CD4-positive, CD25-positive, alpha-beta regulatory T cell (primary cell): ENCODE measurements at regions not wholly inside any gene's neighbourhood (a gene's known extent, or its start where the extent isn't known, plus 50 kb on each side); places are given as distances from the start of the nearest gene placed in this dataset.

ENCODE experiments used
- ATAC-seq, 2 donors: fragments of 150-1000 bp; cut with Tn5 transposase; one replicate each; pipeline ENCODE4 v1.10.0; 2021; ENCODE audit warnings: low read depth in 2 of 2, moderate number of reproducible peaks in 2 of 2, moderate library complexity in 1 of 2
- DNase-seq, 3 donors: peaks; one replicate each; pipeline versions ENCODE4 v3.0.0 to v3.0.0-alpha.2; 2012 to 2022; ENCODE audit warnings: mixed read lengths in 1 of 3
- H3K27ac ChIP-seq: one replicate; pipeline ENCODE4 v1.7.0; 2013; ENCODE audit warnings: mild to moderate bottlenecking, low read length; ENCODE audit not compliant: insufficient read depth, poor library complexity, severe bottlenecking
- H3K27me3 ChIP-seq: one replicate; pipeline ENCODE4 v1.7.0; 2013; ENCODE audit warnings: low read length; ENCODE audit not compliant: control insufficient read depth, insufficient read depth
- H3K36me3 ChIP-seq: one replicate; pipeline ENCODE4 v1.7.0; 2013; ENCODE audit warnings: mild to moderate bottlenecking, low read length, moderate library complexity; ENCODE audit not compliant: control insufficient read depth, insufficient read depth
- H3K4me1 ChIP-seq: 2 replicates; pipeline ENCODE4 v1.7.0; 2013; ENCODE audit warnings: mild to moderate bottlenecking, low read length; ENCODE audit not compliant: insufficient read depth, control insufficient read depth, poor library complexity, severe bottlenecking
- H3K4me3 ChIP-seq: one replicate; pipeline ENCODE4 v1.7.0; 2013; ENCODE audit warnings: low read depth, mild to moderate bottlenecking, low read length, moderate library complexity
- H3K9me3 ChIP-seq, 2 experiments: 1 replicate in 1 of 2; 2 replicates in 1 of 2; pipeline ENCODE4 v1.7.0; 2013; ENCODE audit warnings: low read length in 2 of 2, mild to moderate bottlenecking in 1 of 2, moderate library complexity in 1 of 2; ENCODE audit not compliant: control insufficient read depth in 2 of 2
- H3K27ac Mint-ChIP-seq, 3 donors: one replicate each; pipeline ENCODE4 v1.8.0; 2020 to 2022; ENCODE audit warnings: mild to moderate bottlenecking in 3 of 3, mixed read lengths in 3 of 3, moderate library complexity in 2 of 3
- H3K27me3 Mint-ChIP-seq: one replicate; pipeline ENCODE4 v1.8.0; 2022; ENCODE audit warnings: mild to moderate bottlenecking, mixed read lengths
- H3K36me3 Mint-ChIP-seq: one replicate; pipeline ENCODE4 v1.8.0; 2020; ENCODE audit warnings: mixed read lengths
- H3K4me1 Mint-ChIP-seq, 4 donors: one replicate each; pipeline ENCODE4 v1.8.0; 2020 to 2022; ENCODE audit warnings: mixed read lengths in 4 of 4, mild to moderate bottlenecking in 1 of 4
- H3K4me3 Mint-ChIP-seq, 4 donors: one replicate each; pipeline ENCODE4 v1.8.0; 2020 to 2022; ENCODE audit warnings: mild to moderate bottlenecking in 4 of 4, mixed read lengths in 4 of 4, moderate library complexity in 3 of 4
- H3K9me3 Mint-ChIP-seq, 7 donors: one replicate each; pipeline ENCODE4 v1.8.0; 2020 to 2022; ENCODE audit warnings: mixed read lengths in 7 of 7, mild to moderate bottlenecking in 3 of 7, moderate library complexity in 2 of 7

DNA sequence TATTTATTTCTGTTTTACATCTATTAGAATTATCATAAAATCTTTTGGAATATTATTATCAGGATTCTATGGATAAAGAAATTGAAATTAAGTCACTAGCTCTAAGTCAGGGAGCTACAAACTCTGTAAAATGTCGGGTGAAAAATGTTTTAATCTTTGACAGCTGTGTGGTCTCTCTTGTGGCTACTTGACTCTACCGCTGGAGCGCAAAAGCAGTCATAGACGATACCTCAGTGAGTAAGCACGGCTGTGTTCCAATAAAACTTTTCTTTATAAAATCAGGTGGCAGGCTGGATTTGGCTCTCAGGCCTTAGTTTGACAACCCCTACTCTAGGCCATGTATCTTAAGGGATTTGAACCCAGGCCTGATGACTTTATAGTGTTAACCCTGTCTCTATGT lies 88.5 kb upstream of the PFN2 start:
- H3K27ac ChIP-seq = no peak overlapping the region
- ATAC-seq (no peak), DNase-seq (no peak)
- Mint-ChIP-seq H3K9me3 (no peaks in the 10 kb centered on the region), H3K36me3 (no peaks in the 10 kb centered on the region), H3K4me3 (no peak overlapping the region), H3K27ac (no peak overlapping the region), H3K27me3 (no peaks in the 10 kb centered on the region), H3K4me1 (no peaks in the 10 kb centered on the region)
- H3K9me3 ChIP-seq = no peaks in the 10 kb centered on the region
- H3K27me3 ChIP-seq = no peaks in the 10 kb centered on the region
- H3K4me1 ChIP-seq = no peaks in the 10 kb centered on the region
- H3K4me3 ChIP-seq = no peak overlapping the region
- H3K36me3 ChIP-seq = no peaks in the 10 kb centered on the region

GRCh38 chr3:150057227-150057626 lies 86.5 kb upstream of the PFN2 start:
- no peak for DNase-seq
- Histone ChIP-seq H3K9me3 (no peaks in the 10 kb centered on the region), H3K4me1 (no peaks in the 10 kb centered on the region), H3K36me3 (no peaks in the 10 kb centered on the region), H3K27me3 (no peaks in the 10 kb centered on the region), H3K27ac (no peak overlapping the region), H3K4me3 (no peak overlapping the region)
- no peak for ATAC-seq
- no peaks in the 10 kb centered on the region for H3K4me1 Mint-ChIP-seq
- H3K36me3 Mint-ChIP-seq = no peaks in the 10 kb centered on the region
- H3K27me3 Mint-ChIP-seq = no peaks in the 10 kb centered on the region
- no peak overlapping the region for H3K27ac Mint-ChIP-seq
- H3K9me3 Mint-ChIP-seq = no peaks in the 10 kb centered on the region
- no peak overlapping the region for H3K4me3 Mint-ChIP-seq

GRCh38 chr3:150055332-150055731 lies 84.6 kb upstream of the PFN2 start:
- Mint-ChIP-seq H3K27ac (no peak overlapping the region), H3K36me3 (no peaks in the 10 kb centered on the region), H3K27me3 (no peaks in the 10 kb centered on the region), H3K9me3 (no peaks in the 10 kb centered on the region), H3K4me3 (no peak overlapping the region), H3K4me1 (no peaks in the 10 kb centered on the region)
- Histone ChIP-seq H3K27ac (no peak overlapping the region), H3K27me3 (no peaks in the 10 kb centered on the region), H3K36me3 (no peaks in the 10 kb centered on the region), H3K4me3 (no peak overlapping the region), H3K4me1 (no peaks in the 10 kb centered on the region), H3K9me3 (no peaks in the 10 kb centered on the region)
- ATAC-seq (no peak), DNase-seq (no peak)

DNA sequence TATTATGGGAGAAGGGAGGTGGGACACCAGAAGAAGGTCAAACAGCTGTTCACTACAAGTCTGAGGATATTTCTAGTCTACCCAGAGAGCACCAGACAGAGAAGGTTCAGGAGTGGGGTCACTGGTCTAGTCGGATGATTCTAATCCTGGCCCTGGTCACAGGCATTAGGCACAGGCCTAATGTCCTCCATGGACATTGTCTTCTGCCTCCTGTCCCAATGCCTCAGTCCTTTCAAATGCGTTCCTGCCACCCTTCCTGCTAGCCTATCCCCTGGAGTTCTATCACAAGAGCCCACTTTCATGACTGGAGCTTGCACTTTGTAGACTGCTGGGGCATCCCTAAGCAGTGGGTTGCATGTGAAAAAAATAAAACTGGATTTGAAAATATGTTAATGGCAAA lies 83.9 kb upstream of the PFN2 start:
- no peaks in the 10 kb centered on the region for H3K36me3 ChIP-seq
- no peak overlapping the region for H3K4me3 ChIP-seq
- ATAC-seq (no peak), DNase-seq (no peak)
- Mint-ChIP-seq H3K36me3 (no peaks in the 10 kb centered on the region), H3K4me3 (no peak overlapping the region), H3K4me1 (no peaks in the 10 kb centered on the region), H3K27ac (no peak overlapping the region), H3K27me3 (no peaks in the 10 kb centered on the region), H3K9me3 (no peaks in the 10 kb centered on the region)
- no peaks in the 10 kb centered on the region for H3K4me1 ChIP-seq
- H3K27me3 ChIP-seq = no peaks in the 10 kb centered on the region
- H3K9me3 ChIP-seq = no peaks in the 10 kb centered on the region
- H3K27ac ChIP-seq = no peak overlapping the region

GRCh38 chr3:150050510-150050909 lies 79.8 kb upstream of the PFN2 start:
- Histone ChIP-seq H3K36me3 (no peaks in the 10 kb centered on the region), H3K4me3 (no peak overlapping the region), H3K9me3 (no peaks in the 10 kb centered on the region), H3K27ac (no peak overlapping the region), H3K4me1 (no peaks in the 10 kb centered on the region), H3K27me3 (no peaks in the 10 kb centered on the region)
- H3K27me3 Mint-ChIP-seq = peaks cover 8% of the 10 kb centered on the region
- H3K4me1 Mint-ChIP-seq = no peaks in the 10 kb centered on the region
- H3K9me3 Mint-ChIP-seq = no peaks in the 10 kb centered on the region
- no peak for ATAC-seq
- no peaks in the 10 kb centered on the region for H3K36me3 Mint-ChIP-seq
- no peak overlapping the region for H3K4me3 Mint-ChIP-seq
- H3K27ac Mint-ChIP-seq = no peak overlapping the region
- DNase-seq = no peak

- ATAC-seq = no peak
- Histone ChIP-seq H3K27me3 (no peaks in the 10 kb centered on the region), H3K27ac (no peak overlapping the region)
These were observed 78.6 kb upstream of the PFN2 start for GRCh38 chr3:150049317-150049716.

DNA sequence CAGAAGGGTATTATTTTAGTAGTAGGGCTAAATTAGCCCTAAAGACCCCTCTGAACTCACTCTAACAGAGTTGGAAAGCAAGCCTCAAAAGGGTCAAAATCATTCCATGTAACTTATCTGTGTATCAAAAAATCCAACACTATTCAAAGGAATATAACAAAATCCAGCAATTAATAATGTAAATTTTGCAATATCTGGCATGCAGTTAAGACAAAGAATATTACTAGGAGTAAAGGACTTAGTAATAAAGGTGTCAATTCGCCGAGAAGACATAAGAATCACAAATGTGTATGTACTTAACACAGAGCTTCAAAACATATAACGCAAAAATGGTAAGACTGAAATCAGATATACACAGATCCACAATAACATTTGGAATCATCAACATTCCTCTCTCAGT lies 71.2 kb upstream of the PFN2 start:
- Histone ChIP-seq H3K36me3 (no peaks in the 10 kb centered on the region), H3K4me1 (no peaks in the 10 kb centered on the region), H3K27me3 (no peaks in the 10 kb centered on the region), H3K4me3 (no peak overlapping the region), H3K9me3 (peaks cover 14% of the 10 kb centered on the region in 2 experiments), H3K27ac (no peak overlapping the region)
- Mint-ChIP-seq H3K27ac (no peak overlapping the region), H3K4me3 (no peak overlapping the region), H3K9me3 (peaks cover 0 to 15% (median 2%) of the 10 kb centered on the region in 7 donors), H3K4me1 (no peaks in the 10 kb centered on the region), H3K27me3 (peaks cover 17% of the 10 kb centered on the region), H3K36me3 (no peaks in the 10 kb centered on the region)
- no peak for ATAC-seq
- no peak for DNase-seq

More at GRCh38 chr3:150049317-150049716, 78.6 kb upstream of the PFN2 start:
- H3K4me3 ChIP-seq = no peak overlapping the region
- Mint-ChIP-seq H3K36me3 (no peaks in the 10 kb centered on the region), H3K4me3 (no peak overlapping the region), H3K9me3 (peaks cover 0 to 1% (median 0%) of the 10 kb centered on the region in 7 donors), H3K4me1 (no peaks in the 10 kb centered on the region), H3K27ac (no peak overlapping the region), H3K27me3 (peaks cover 20% of the 10 kb centered on the region)
- H3K36me3 ChIP-seq = no peaks in the 10 kb centered on the region
- no peak for DNase-seq
- H3K4me1 ChIP-seq = no peaks in the 10 kb centered on the region
- no peaks in the 10 kb centered on the region for H3K9me3 ChIP-seq

GRCh38 chr3:150040097-150040496 lies 69.4 kb upstream of the PFN2 start:
- ATAC-seq (no peak), DNase-seq (no peak)
- H3K27ac ChIP-seq = no peak overlapping the region
- H3K27me3 Mint-ChIP-seq = peaks cover 10% of the 10 kb centered on the region
- no peaks in the 10 kb centered on the region for H3K36me3 ChIP-seq
- H3K4me1 ChIP-seq = no peaks in the 10 kb centered on the region
- no peaks in the 10 kb centered on the region for H3K36me3 Mint-ChIP-seq
- H3K4me3 ChIP-seq = no peak overlapping the region
- H3K9me3 ChIP-seq = peaks cover 14% of the 10 kb centered on the region in 2 experiments
- no peaks in the 10 kb centered on the region for H3K27me3 ChIP-seq
- no peak overlapping the region for H3K27ac Mint-ChIP-seq
- H3K4me1 Mint-ChIP-seq = no peaks in the 10 kb centered on the region
- no peak overlapping the region for H3K4me3 Mint-ChIP-seq
- H3K9me3 Mint-ChIP-seq = peaks cover 0 to 17% (median 2%) of the 10 kb centered on the region in 7 donors
